ENCODE measurements at regions not wholly inside any gene's neighbourhood (a gene's known extent, or its start where the extent isn't known, plus 50 kb on each side); places are given as distances from the start of the nearest gene placed in this dataset.
"Not testable (repeated sequence)": the region's sequence is repeated elsewhere in the genome, so short reads cannot be mapped to it uniquely, and the experiment has no call there.

- Histone ChIP-seq H4K20me1 (ENCODE audit: insufficient read depth, low read length) (no peaks in the 10 kb centered on the region), H3K9me3 (ENCODE audit: low read length) (no peaks in the 10 kb centered on the region), H3K4me1 (ENCODE audit: insufficient read depth, low read length, severe bottlenecking) (no peaks in the 10 kb centered on the region), H3K27me3 (ENCODE audit: insufficient read depth, low read length) (no peaks in the 10 kb centered on the region), H3K9me2 (ENCODE audit: low read depth, low read length) (no peaks in the 10 kb centered on the region), H3K36me3 (ENCODE audit: insufficient read depth, low read length) (no peaks in the 10 kb centered on the region), H2AFZ (ENCODE audit: low read length) (no peak overlapping the region), H3K79me2 (ENCODE audit: insufficient read depth, low read length) (no peaks in the 10 kb centered on the region), H3F3A (ENCODE audit: insufficient read depth, low read length) (no peaks in the 10 kb centered on the region), H3K4me2 (ENCODE audit: low read length) (no peak overlapping the region), H3K9ac (ENCODE audit: low read length) (no peak overlapping the region), H3K4me3 (ENCODE audit: low read depth, low read length, poor library complexity, severe bottlenecking) (no peak overlapping the region), H3K27ac (ENCODE audit: low read depth, low read length, poor library complexity, severe bottlenecking) (no peak overlapping the region)
- TF ChIP-seq, protein P1, sequence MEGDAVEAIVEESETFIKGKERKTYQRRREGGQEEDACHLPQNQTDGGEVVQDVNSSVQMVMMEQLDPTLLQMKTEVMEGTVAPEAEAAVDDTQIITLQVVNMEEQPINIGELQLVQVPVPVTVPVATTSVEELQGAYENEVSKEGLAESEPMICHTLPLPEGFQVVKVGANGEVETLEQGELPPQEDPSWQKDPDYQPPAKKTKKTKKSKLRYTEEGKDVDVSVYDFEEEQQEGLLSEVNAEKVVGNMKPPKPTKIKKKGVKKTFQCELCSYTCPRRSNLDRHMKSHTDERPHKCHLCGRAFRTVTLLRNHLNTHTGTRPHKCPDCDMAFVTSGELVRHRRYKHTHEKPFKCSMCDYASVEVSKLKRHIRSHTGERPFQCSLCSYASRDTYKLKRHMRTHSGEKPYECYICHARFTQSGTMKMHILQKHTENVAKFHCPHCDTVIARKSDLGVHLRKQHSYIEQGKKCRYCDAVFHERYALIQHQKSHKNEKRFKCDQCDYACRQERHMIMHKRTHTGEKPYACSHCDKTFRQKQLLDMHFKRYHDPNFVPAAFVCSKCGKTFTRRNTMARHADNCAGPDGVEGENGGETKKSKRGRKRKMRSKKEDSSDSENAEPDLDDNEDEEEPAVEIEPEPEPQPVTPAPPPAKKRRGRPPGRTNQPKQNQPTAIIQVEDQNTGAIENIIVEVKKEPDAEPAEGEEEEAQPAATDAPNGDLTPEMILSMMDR (IDR thresholded peaks at IDR 0.05; ENCODE audit: low read length) = no peak
- no peak for TF ChIP-seq EZH2 (IDR thresholded peaks at IDR 0.05; ENCODE audit: borderline replicate concordance, low read length)
Observed at GRCh38 chr4:52512291-52512690, 146.8 kb downstream of the USP46 start.

GRCh38 chr4:52522093-52522492 is 137.0 kb downstream of the USP46 start:
- H2AFZ ChIP-seq (ENCODE audit: low read length); H3K79me2 ChIP-seq (ENCODE audit: insufficient read depth, low read length); H4K20me1 ChIP-seq (ENCODE audit: insufficient read depth, low read length); H3K36me3 ChIP-seq (ENCODE audit: insufficient read depth, low read length); H3K4me3 ChIP-seq (ENCODE audit: low read depth, low read length, poor library complexity, severe bottlenecking); H3K9ac ChIP-seq (ENCODE audit: low read length); H3K27ac ChIP-seq (ENCODE audit: low read depth, low read length, poor library complexity, severe bottlenecking); H3K4me1 ChIP-seq (ENCODE audit: insufficient read depth, low read length, severe bottlenecking); H3K9me2 ChIP-seq (ENCODE audit: low read depth, low read length); H3K4me2 ChIP-seq (ENCODE audit: low read length); H3K9me3 ChIP-seq (ENCODE audit: low read length); H3F3A ChIP-seq (ENCODE audit: insufficient read depth, low read length); H3K27me3 ChIP-seq (ENCODE audit: insufficient read depth, low read length): not testable (repeated sequence)

DNA sequence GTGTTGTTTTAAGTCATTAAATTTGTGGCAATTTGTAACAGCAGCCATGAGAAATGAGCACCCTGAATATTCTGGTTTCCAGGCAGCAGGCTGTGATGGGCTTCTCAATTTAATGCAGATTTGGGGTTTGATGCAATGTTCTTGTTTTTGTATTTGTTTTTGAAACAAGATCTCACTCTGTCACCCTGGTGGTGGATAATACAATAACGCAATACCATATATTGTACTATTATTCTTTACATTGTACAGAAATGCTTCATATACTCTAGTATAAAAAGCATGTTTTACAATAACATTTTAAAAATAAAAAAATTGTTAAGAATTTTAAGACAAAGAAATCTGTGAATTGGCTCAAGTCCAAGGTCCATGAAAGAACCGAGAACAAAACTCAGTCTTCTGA is 129.1 kb downstream of the USP46 start:
- TF ChIP-seq EZH2 (IDR thresholded peaks at IDR 0.05; ENCODE audit: borderline replicate concordance, low read length) = no peak
- TF ChIP-seq, protein P1 (IDR thresholded peaks at IDR 0.05; ENCODE audit: low read length) = no peak
- no peaks in the 10 kb centered on the region for H3K4me1 ChIP-seq (ENCODE audit: insufficient read depth, low read length, severe bottlenecking)
- H4K20me1 ChIP-seq (ENCODE audit: insufficient read depth, low read length) = no peaks in the 10 kb centered on the region
- H3K79me2 ChIP-seq (ENCODE audit: insufficient read depth, low read length) = no peaks in the 10 kb centered on the region
- no peak overlapping the region for H2AFZ ChIP-seq (ENCODE audit: low read length)
- H3K4me2 ChIP-seq (ENCODE audit: low read length) = no peak overlapping the region
- no peaks in the 10 kb centered on the region for H3K27me3 ChIP-seq (ENCODE audit: insufficient read depth, low read length)
- H3F3A ChIP-seq (ENCODE audit: insufficient read depth, low read length) = no peaks in the 10 kb centered on the region
- no peaks in the 10 kb centered on the region for H3K9me3 ChIP-seq (ENCODE audit: low read length)
- no peaks in the 10 kb centered on the region for H3K9me2 ChIP-seq (ENCODE audit: low read depth, low read length)
- H3K27ac ChIP-seq (ENCODE audit: low read depth, low read length, poor library complexity, severe bottlenecking) = no peak overlapping the region
- H3K36me3 ChIP-seq (ENCODE audit: insufficient read depth, low read length) = no peaks in the 10 kb centered on the region
- no peak overlapping the region for H3K4me3 ChIP-seq (ENCODE audit: low read depth, low read length, poor library complexity, severe bottlenecking)
- no peak overlapping the region for H3K9ac ChIP-seq (ENCODE audit: low read length)

- Histone ChIP-seq H3K79me2 (ENCODE audit: insufficient read depth, low read length) (no peaks in the 10 kb centered on the region), H3F3A (ENCODE audit: insufficient read depth, low read length) (no peaks in the 10 kb centered on the region), H3K9me2 (ENCODE audit: low read depth, low read length) (no peaks in the 10 kb centered on the region), H3K36me3 (ENCODE audit: insufficient read depth, low read length) (no peaks in the 10 kb centered on the region), H2AFZ (ENCODE audit: low read length) (no peak overlapping the region), H3K27me3 (ENCODE audit: insufficient read depth, low read length) (no peaks in the 10 kb centered on the region), H3K4me2 (ENCODE audit: low read length) (no peak overlapping the region), H3K9me3 (ENCODE audit: low read length) (no peaks in the 10 kb centered on the region), H3K4me3 (ENCODE audit: low read depth, low read length, poor library complexity, severe bottlenecking) (no peak overlapping the region), H3K4me1 (ENCODE audit: insufficient read depth, low read length, severe bottlenecking) (no peaks in the 10 kb centered on the region), H4K20me1 (ENCODE audit: insufficient read depth, low read length) (no peaks in the 10 kb centered on the region), H3K27ac (ENCODE audit: low read depth, low read length, poor library complexity, severe bottlenecking) (no peak overlapping the region), H3K9ac (ENCODE audit: low read length) (no peak overlapping the region)
- TF ChIP-seq EZH2 (IDR thresholded peaks at IDR 0.05; ENCODE audit: borderline replicate concordance, low read length) = no peak
- TF ChIP-seq, protein P1 (IDR thresholded peaks at IDR 0.05; ENCODE audit: low read length) = no peak
Observed at GRCh38 chr4:52535793-52536192, 123.3 kb downstream of the USP46 start.
